SK-N-SH (cell line): ENCODE measurements at regions not wholly inside any gene's neighbourhood (a gene's known extent, or its start where the extent isn't known, plus 50 kb on each side); places are given as distances from the start of the nearest gene placed in this dataset.
"Not testable (repeated sequence)": the region's sequence is repeated elsewhere in the genome, so short reads cannot be mapped to it uniquely, and the experiment has no call there.

Experiments
- CTCF ChIA-PET: fragments of 300-600, 350-600 bp; formaldehyde crosslinking; extraction: SDS; loops from one replicate; lab custom pipeline; 2021; lab: Yijun Ruan, JAX
- POLR2A ChIA-PET: fragments of 350-600 bp; sonication (Branson Sonifier 250); formaldehyde crosslinking; extraction: SDS; loops from one replicate; lab custom pipeline; 2020; ENCODE audit warnings: antibody characterized with exemption, inconsistent platforms; lab: Yijun Ruan, JAX
- DNase-seq: peaks from one replicate; pipeline ENCODE4 v3.0.0; 2012
- H2AFZ ChIP-seq: fragments of 200-600 bp; sonication (generic); 2 replicates; pipeline ENCODE4 v1.8.1; 2016; ENCODE audit warnings: antibody characterized with exemption, mild to moderate bottlenecking, low read depth
- H3F3A ChIP-seq: fragments of 200-600 bp; sonication (generic); replicated peaks from 2 replicates; pipeline ENCODE3; 2016; ENCODE audit warnings: antibody characterized with exemption, mild to moderate bottlenecking; ENCODE audit not compliant: insufficient read depth
- H3K27ac ChIP-seq, 2 experiments: fragments of 200-500 bp in 1 of 2; fragments of 200-600 bp in 1 of 2; sonication (Bioruptor generic) in 1 of 2; sonication (generic), shearing (Covaris generic) in 1 of 2; 2 replicates each; pipeline versions ENCODE4 v1.5.1 to v1.6.1; 2014 to 2016; ENCODE audit warnings: low read depth in 2 of 2, inconsistent platforms in 1 of 2, low read length in 1 of 2, mild to moderate bottlenecking in 1 of 2, mixed read lengths in 1 of 2
- H3K27me3 ChIP-seq: fragments of 200-600 bp; sonication (generic), shearing (Covaris generic); 2 replicates; pipeline ENCODE4 v1.6.1; 2016; ENCODE audit warnings: mixed run types; ENCODE audit not compliant: insufficient read depth
- H3K36me3 ChIP-seq, 2 experiments: fragments of 200-500 bp in 1 of 2; fragments of 200-600 bp in 1 of 2; sonication (Bioruptor generic) in 1 of 2; sonication (generic) in 1 of 2; replicated peaks in 1 of 2; 2 replicates each; pipeline versions ENCODE3 to v1.5.1; 2014 to 2016; ENCODE audit warnings: low read length in 1 of 2, mild to moderate bottlenecking in 1 of 2; ENCODE audit not compliant: insufficient read depth in 2 of 2, control insufficient read depth in 1 of 2
- H3K4me1 ChIP-seq, 2 experiments: fragments of 200-500 bp in 1 of 2; fragments of 200-600 bp in 1 of 2; sonication (Bioruptor generic) in 1 of 2; sonication (generic), shearing (Covaris generic) in 1 of 2; 2 replicates each; pipeline versions ENCODE4 v1.5.1 to v1.6.1; 2014 to 2016; ENCODE audit warnings: low read depth in 1 of 2, low read length in 1 of 2, mixed run types in 1 of 2; ENCODE audit not compliant: insufficient read depth in 2 of 2, control insufficient read depth in 1 of 2
- H3K4me2 ChIP-seq: fragments of 200-600 bp; sonication (generic), shearing (Covaris generic); 2 replicates; pipeline ENCODE4 v1.6.1; 2017; ENCODE audit warnings: mixed run types
- H3K4me3 ChIP-seq, 2 experiments: fragments of 200-500 bp in 1 of 2; fragments of 200-600 bp in 1 of 2; sonication (Bioruptor generic) in 1 of 2; sonication (generic), shearing (Covaris generic) in 1 of 2; 2 replicates each; pipeline versions ENCODE4 v1.5.1 to v1.8.1; 2014 to 2016; ENCODE audit warnings: low read depth in 2 of 2, inconsistent platforms in 1 of 2, low read length in 1 of 2, mild to moderate bottlenecking in 1 of 2, mixed read lengths in 1 of 2, moderate library complexity in 1 of 2
- H3K79me2 ChIP-seq: fragments of 200-600 bp; sonication (generic); 2 replicates; pipeline ENCODE4 v1.8.1; 2017; ENCODE audit warnings: mild to moderate bottlenecking; ENCODE audit not compliant: insufficient read depth
- H3K9ac ChIP-seq: fragments of 200-600 bp; sonication (generic); 2 replicates; pipeline ENCODE4 v1.6.1; 2017; ENCODE audit warnings: mixed run types
- H3K9me2 ChIP-seq: fragments of 200-600 bp; sonication (generic); 2 replicates; pipeline ENCODE4 v1.6.1; 2017; ENCODE audit warnings: mixed run types
- H3K9me3 ChIP-seq: fragments of 200-600 bp; sonication (generic); 2 replicates; pipeline ENCODE4 v1.6.1; 2017; ENCODE audit warnings: mixed run types, mild to moderate bottlenecking, moderate library complexity
- H4K20me1 ChIP-seq: fragments of 200-600 bp; sonication (generic); 2 replicates; pipeline ENCODE4 v1.6.1; 2017; ENCODE audit warnings: mild to moderate bottlenecking, mixed run types; ENCODE audit not compliant: insufficient read depth
- FOSL2 ChIP-seq: IDR thresholded peaks from 2 replicates; pipeline ENCODE4 v1.4.0; 2012; ENCODE audit warnings: low read depth, mild to moderate bottlenecking, moderate library complexity, borderline replicate concordance
- FOXM1 ChIP-seq: IDR thresholded peaks from 2 replicates; pipeline ENCODE4 v1.4.0; 2012; ENCODE audit warnings: low read depth, mild to moderate bottlenecking
- GABPA ChIP-seq: IDR thresholded peaks from 2 replicates; pipeline ENCODE4 v1.4.0; 2012; ENCODE audit warnings: low read depth, mild to moderate bottlenecking
- MXI1 ChIP-seq: IDR thresholded peaks from 2 replicates; pipeline ENCODE4 v1.6.1; 2012; ENCODE audit warnings: mild to moderate bottlenecking, low read depth, low read length, improper control_type of control experiment
- NFIC ChIP-seq: IDR thresholded peaks from 2 replicates; pipeline ENCODE4 v1.4.0; 2012; ENCODE audit warnings: borderline replicate concordance
- NRF1 ChIP-seq: IDR thresholded peaks from 2 replicates; pipeline ENCODE4 v1.6.1; 2012; ENCODE audit warnings: low read depth, mild to moderate bottlenecking, low read length
- RCOR1 ChIP-seq: fragments of 150-350 bp; IDR thresholded peaks from 2 replicates; pipeline ENCODE4 v1.6.1; 2017; ENCODE audit warnings: antibody characterized with exemption, low read length
- REST ChIP-seq: IDR thresholded peaks from 2 replicates; pipeline ENCODE4 v1.6.1; 2012; ENCODE audit warnings: mild to moderate bottlenecking, low read depth, low read length, moderate library complexity
- RXRA ChIP-seq: IDR thresholded peaks from 2 replicates; pipeline ENCODE4 v1.4.0; 2012; ENCODE audit warnings: low read depth, mild to moderate bottlenecking, borderline replicate concordance
- YY1 ChIP-seq: IDR thresholded peaks from 2 replicates; pipeline ENCODE4 v1.4.0; 2012; ENCODE audit warnings: low read depth, mild to moderate bottlenecking
- ZBTB33 ChIP-seq: IDR thresholded peaks from 2 replicates; pipeline ENCODE4 v1.4.0; 2012; ENCODE audit warnings: low read depth, borderline replicate concordance
- WGBS: methylation state at CpG from one replicate; pipeline ENCODE4 v1.1.6; 2017; ENCODE audit warnings: low lambda C conversion rate; 5-methylcytosine and 5-hydroxymethylcytosine counted together

DNA sequence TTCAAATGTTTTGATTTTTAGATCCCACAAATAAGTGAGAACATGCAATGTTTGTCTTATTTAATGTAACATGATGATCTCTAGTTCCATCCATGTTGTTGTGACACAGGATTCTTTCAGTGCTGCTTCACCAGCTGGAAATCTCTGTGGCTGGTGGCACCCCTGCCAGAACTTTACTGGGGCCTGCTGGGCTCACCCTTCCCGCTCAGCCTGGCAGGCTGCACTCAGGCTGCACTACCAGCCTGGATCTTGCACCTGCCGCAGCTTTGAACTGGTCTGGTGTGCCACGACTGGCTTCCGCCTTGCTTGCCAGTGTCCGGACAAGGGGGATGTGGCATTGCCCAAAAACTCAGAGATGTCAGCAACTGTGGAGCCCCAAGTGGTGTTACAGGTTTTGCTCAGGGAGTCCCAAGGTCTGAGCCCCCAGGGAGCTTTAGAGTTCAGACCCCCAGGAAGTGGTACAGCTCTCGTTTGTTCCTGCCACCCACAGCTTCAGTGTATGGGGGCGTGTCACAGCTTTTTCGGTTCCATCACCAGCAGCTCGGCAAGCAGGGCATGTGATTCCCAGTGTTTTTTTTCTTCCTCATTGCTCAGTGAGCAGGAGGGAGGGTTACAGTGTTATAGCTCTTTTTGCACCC is 72.3 kb upstream of the SYNCRIP start:
- H3K79me2 ChIP-seq, result no peaks in the 10 kb centered on the region
- ChIA-PET POLR2A (no interaction called here), CTCF (no interaction called here)
- no peak for DNase-seq
- no peaks in the 10 kb centered on the region for H3K4me1 ChIP-seq
- H2AFZ ChIP-seq, result no peak overlapping the region
- H4K20me1 ChIP-seq, result no peaks in the 10 kb centered on the region
- H3K27me3 ChIP-seq, result no peaks in the 10 kb centered on the region
- H3F3A ChIP-seq, result no peaks in the 10 kb centered on the region
- no peaks in the 10 kb centered on the region for H3K36me3 ChIP-seq
- H3K4me2 ChIP-seq, result no peak overlapping the region
- no peak overlapping the region for H3K4me3 ChIP-seq
- no peak for TF ChIP-seq RXRA
- no peak for TF ChIP-seq REST
- no peak for TF ChIP-seq FOXM1
- TF ChIP-seq RCOR1, result no peak
- TF ChIP-seq ZBTB33, result no peak
- no peak for TF ChIP-seq YY1
- no peak for TF ChIP-seq NRF1
- no peak for TF ChIP-seq MXI1
- no peak for TF ChIP-seq FOSL2
- no peak for TF ChIP-seq NFIC
- no peak overlapping the region for H3K27ac ChIP-seq
- H3K9me3 ChIP-seq, result no peaks in the 10 kb centered on the region
- no peaks in the 10 kb centered on the region for H3K9me2 ChIP-seq
- no peak overlapping the region for H3K9ac ChIP-seq
- WGBS, result 16% methylated on average over 5 of the region's 9 CpGs

DNA sequence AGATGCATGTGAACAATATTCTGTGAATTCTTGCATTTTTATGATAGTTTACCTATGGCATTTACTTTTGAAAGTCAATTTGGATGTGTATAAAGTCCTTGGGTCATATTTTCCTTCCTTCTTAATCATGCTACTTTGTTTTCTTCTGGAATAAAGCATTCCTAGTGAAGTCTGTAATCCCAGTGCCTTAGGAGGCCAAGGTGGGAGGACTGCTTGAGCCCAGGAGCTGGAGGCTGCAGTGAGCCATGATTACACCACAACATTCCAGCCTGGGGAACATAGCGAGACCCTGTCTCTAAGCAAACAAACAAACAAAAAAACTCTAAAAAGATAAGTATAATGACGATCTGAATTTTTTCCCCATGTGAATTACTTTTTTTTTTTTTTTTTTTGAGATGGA is 69.7 kb upstream of the SYNCRIP start:
- H3K4me2 ChIP-seq, result no peak overlapping the region
- DNase-seq, result no peak

GRCh38 chr6:85707515-85708145 is 64.9 kb upstream of the SYNCRIP start:
- H3K27ac ChIP-seq, H2AFZ ChIP-seq, H3K27me3 ChIP-seq, DNase-seq, H3K9me3 ChIP-seq, POLR2A ChIA-PET, H3K9me2 ChIP-seq, H3K9ac ChIP-seq, H3K4me3 ChIP-seq, H3K4me2 ChIP-seq, H3K36me3 ChIP-seq, H4K20me1 ChIP-seq, H3K4me1 ChIP-seq, H3F3A ChIP-seq, H3K79me2 ChIP-seq, CTCF ChIA-PET: not testable (repeated sequence)
- 88% methylated on average over 1 of the region's 1 CpG for WGBS

More for the DNA sequence above, 69.7 kb upstream of the SYNCRIP start:
- no peaks in the 10 kb centered on the region for H3K79me2 ChIP-seq
- H2AFZ ChIP-seq, result no peak overlapping the region
- H3K27me3 ChIP-seq, result no peaks in the 10 kb centered on the region
- no peaks in the 10 kb centered on the region for H3K4me1 ChIP-seq
- no peaks in the 10 kb centered on the region for H3K9me3 ChIP-seq
- no peaks in the 10 kb centered on the region for H3F3A ChIP-seq
- ChIA-PET CTCF (no interaction called here), POLR2A (no interaction called here)
- TF ChIP-seq GABPA, result no peak
- no peaks in the 10 kb centered on the region for H4K20me1 ChIP-seq
- WGBS, result 29% methylated on average over 2 of the region's 2 CpGs
- H3K9ac ChIP-seq, result no peak overlapping the region
- no peaks in the 10 kb centered on the region for H3K36me3 ChIP-seq
- no peak overlapping the region for H3K27ac ChIP-seq
- no peaks in the 10 kb centered on the region for H3K9me2 ChIP-seq
- no peak overlapping the region for H3K4me3 ChIP-seq
